Neural cell (in vitro differentiated cells): ENCODE measurements at regions not wholly inside any gene's neighbourhood (a gene's known extent, or its start where the extent isn't known, plus 50 kb on each side); places are given as distances from the start of the nearest gene placed in this dataset.

Experiments used
- H2AFZ ChIP-seq: fragments of 200-600, 300-800 bp; sonication (generic), shearing (Covaris generic); 2 replicates; pipeline ENCODE4 v1.6.0; 2014; ENCODE audit warnings: low read depth, mild to moderate bottlenecking, antibody characterized with exemption, low read length, moderate library complexity
- H3F3A ChIP-seq: fragments of 200-600 bp; shearing (Covaris generic); 2 replicates; pipeline ENCODE4 v1.6.1; 2016; ENCODE audit warnings: mild to moderate bottlenecking, moderate library complexity, mixed read lengths, antibody characterized with exemption, low read length; ENCODE audit not compliant: insufficient read depth, poor library complexity, severe bottlenecking
- H3K27ac ChIP-seq: fragments of 200-600, 300-800 bp; sonication (generic), shearing (Covaris generic); 2 replicates; pipeline ENCODE4 v1.5.1; 2014; ENCODE audit warnings: mild to moderate bottlenecking, low read length, moderate library complexity
- H3K27me3 ChIP-seq: fragments of 300-800, 200-600 bp; sonication (generic), shearing (Covaris generic); 2 replicates; pipeline ENCODE4 v1.6.0; 2014; ENCODE audit warnings: mild to moderate bottlenecking, low read depth, low read length, moderate library complexity; ENCODE audit not compliant: insufficient read depth
- H3K36me3 ChIP-seq: fragments of 300-800, 200-600 bp; sonication (generic), shearing (Covaris generic); 2 replicates; pipeline ENCODE4 v1.5.1; 2014; ENCODE audit warnings: mild to moderate bottlenecking, antibody characterized with exemption, low read length, moderate library complexity; ENCODE audit not compliant: insufficient read depth
- H3K4me2 ChIP-seq: fragments of 300-800, 200-600 bp; sonication (generic), shearing (Covaris generic); 2 replicates; pipeline ENCODE4 v1.6.0; 2014; ENCODE audit warnings: mild to moderate bottlenecking, low read length
- H3K4me3 ChIP-seq: fragments of 300-800, 200-600 bp; sonication (generic), shearing (Covaris generic); 2 replicates; pipeline ENCODE4 v1.5.1; 2014; ENCODE audit warnings: mild to moderate bottlenecking, low read length, moderate library complexity
- H3K79me2 ChIP-seq: fragments of 200-600 bp; shearing (Covaris generic); replicated peaks from 2 replicates; pipeline ENCODE4 v1.6.0; 2014; ENCODE audit warnings: mild to moderate bottlenecking, low read length, moderate library complexity; ENCODE audit not compliant: insufficient read depth
- H3K9ac ChIP-seq: fragments of 300-800, 200-600 bp; sonication (generic), shearing (Covaris generic); 2 replicates; pipeline ENCODE4 v1.6.1; 2016; ENCODE audit warnings: mild to moderate bottlenecking, low read length, mixed read lengths
- H3K9me2 ChIP-seq: fragments of 200-600 bp; shearing (Covaris generic); 2 replicates; pipeline ENCODE4 v1.6.1; 2016; ENCODE audit warnings: mild to moderate bottlenecking, low read length, mixed read lengths; ENCODE audit not compliant: insufficient read depth
- H3K9me3 ChIP-seq: fragments of 200-600, 300-800 bp; sonication (generic), shearing (Covaris generic); 2 replicates; pipeline ENCODE4 v1.6.1; 2016; ENCODE audit warnings: mild to moderate bottlenecking, mixed run types, low read length, moderate library complexity, mixed read lengths
- H4K20me1 ChIP-seq: fragments of 200-600 bp; shearing (Covaris generic); 2 replicates; pipeline ENCODE4 v1.6.1; 2016; ENCODE audit warnings: mild to moderate bottlenecking, mixed run types; ENCODE audit not compliant: insufficient read depth
- CTCF ChIP-seq: fragments of 450-650 bp; IDR thresholded peaks from 2 replicates; pipeline ENCODE4 v1.5.1; 2014; ENCODE audit warnings: antibody characterized with exemption, mild to moderate bottlenecking, moderate library complexity; ENCODE audit not compliant: poor library complexity, severe bottlenecking
- EP300 ChIP-seq: fragments of 450-650 bp; conservative IDR thresholded peaks from 2 replicates; pipeline ENCODE4 v1.6.1; 2014; ENCODE audit warnings: antibody characterized with exemption, mild to moderate bottlenecking, moderate library complexity; ENCODE audit not compliant: poor library complexity, severe bottlenecking
- MXI1 ChIP-seq: fragments of 450-650 bp; conservative IDR thresholded peaks from 2 replicates; pipeline ENCODE4 v1.6.1; 2014; ENCODE audit warnings: antibody characterized with exemption, mild to moderate bottlenecking; ENCODE audit not compliant: poor library complexity, severe bottlenecking
- REST ChIP-seq: IDR thresholded peaks from 2 replicates; pipeline ENCODE4 v1.6.1; 2012; ENCODE audit warnings: borderline replicate concordance
- SMC3 ChIP-seq: fragments of 450-650 bp; conservative IDR thresholded peaks from 2 replicates; pipeline ENCODE4 v1.6.1; 2014; ENCODE audit warnings: antibody characterized with exemption, mild to moderate bottlenecking, moderate library complexity; ENCODE audit not compliant: poor library complexity
- TAF1 ChIP-seq: IDR thresholded peaks from 2 replicates; pipeline ENCODE4 v1.6.1; 2012; ENCODE audit warnings: low read depth

- H3K9me2 ChIP-seq: no peaks in the 10 kb centered on the region
- peak overlapping the region; percentile 38 for H3K9ac ChIP-seq
- H4K20me1 ChIP-seq: no peaks in the 10 kb centered on the region
- H3K27ac ChIP-seq: peak overlapping the region; percentile 67
- H3K9me3 ChIP-seq: no peaks in the 10 kb centered on the region
- TF ChIP-seq CTCF: no peak
- TF ChIP-seq REST: no peak
- TF ChIP-seq EP300: peak; percentile 18
- no peak for TF ChIP-seq MXI1
- no peak for TF ChIP-seq SMC3
- no peak overlapping the region for H3K4me2 ChIP-seq
- no peaks in the 10 kb centered on the region for H3F3A ChIP-seq
- no peak overlapping the region for H3K4me3 ChIP-seq
- H3K36me3 ChIP-seq: no peaks in the 10 kb centered on the region
- H3K27me3 ChIP-seq: no peaks in the 10 kb centered on the region
- no peak overlapping the region for H2AFZ ChIP-seq
- no peaks in the 10 kb centered on the region for H3K79me2 ChIP-seq
These were observed 64.6 kb upstream of the PAGE1 start for GRCh38 chrX:49760290-49760890.

- H3K9me3 ChIP-seq: no peaks in the 10 kb centered on the region
- no peak overlapping the region for H3K9ac ChIP-seq
- no peaks in the 10 kb centered on the region for H3K27me3 ChIP-seq
- H3K27ac ChIP-seq: no peak overlapping the region
- no peaks in the 10 kb centered on the region for H3K9me2 ChIP-seq
- H3K36me3 ChIP-seq: no peaks in the 10 kb centered on the region
- H3K4me2 ChIP-seq: no peak overlapping the region
- H3K4me3 ChIP-seq: no peak overlapping the region
- H3F3A ChIP-seq: no peaks in the 10 kb centered on the region
- TF ChIP-seq REST (no peak), TAF1 (no peak), MXI1 (no peak), CTCF (no peak)
- H3K79me2 ChIP-seq: no peaks in the 10 kb centered on the region
- H2AFZ ChIP-seq: no peak overlapping the region
- H4K20me1 ChIP-seq: no peaks in the 10 kb centered on the region
These were observed 60.9 kb upstream of the PAGE1 start for GRCh38 chrX:49756692-49757091.
